ENCODE measurements at regions not wholly inside any gene's neighbourhood (a gene's known extent, or its start where the extent isn't known, plus 50 kb on each side); places are given as distances from the start of the nearest gene placed in this dataset.

DNA sequence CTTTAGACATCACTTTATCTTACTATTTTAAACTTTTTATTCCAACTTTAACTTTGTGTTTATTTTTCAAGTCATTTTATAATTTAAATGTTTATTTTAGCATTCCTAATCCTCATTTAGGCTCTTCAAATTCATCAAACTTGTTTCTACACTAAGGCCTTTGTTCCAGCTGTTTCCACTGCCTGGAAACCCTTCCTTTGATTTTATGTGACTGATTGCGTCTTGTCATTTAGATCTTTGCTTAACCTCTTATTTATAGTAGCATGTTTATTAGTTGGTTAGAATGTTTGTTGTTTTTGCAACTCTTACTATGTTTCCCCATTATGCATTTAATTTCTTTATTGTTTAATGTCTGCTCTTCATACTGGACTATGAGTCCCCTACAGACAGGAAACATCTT lies 132.0 kb downstream of the FAM181B start:
- TF ChIP-seq, protein P1, sequence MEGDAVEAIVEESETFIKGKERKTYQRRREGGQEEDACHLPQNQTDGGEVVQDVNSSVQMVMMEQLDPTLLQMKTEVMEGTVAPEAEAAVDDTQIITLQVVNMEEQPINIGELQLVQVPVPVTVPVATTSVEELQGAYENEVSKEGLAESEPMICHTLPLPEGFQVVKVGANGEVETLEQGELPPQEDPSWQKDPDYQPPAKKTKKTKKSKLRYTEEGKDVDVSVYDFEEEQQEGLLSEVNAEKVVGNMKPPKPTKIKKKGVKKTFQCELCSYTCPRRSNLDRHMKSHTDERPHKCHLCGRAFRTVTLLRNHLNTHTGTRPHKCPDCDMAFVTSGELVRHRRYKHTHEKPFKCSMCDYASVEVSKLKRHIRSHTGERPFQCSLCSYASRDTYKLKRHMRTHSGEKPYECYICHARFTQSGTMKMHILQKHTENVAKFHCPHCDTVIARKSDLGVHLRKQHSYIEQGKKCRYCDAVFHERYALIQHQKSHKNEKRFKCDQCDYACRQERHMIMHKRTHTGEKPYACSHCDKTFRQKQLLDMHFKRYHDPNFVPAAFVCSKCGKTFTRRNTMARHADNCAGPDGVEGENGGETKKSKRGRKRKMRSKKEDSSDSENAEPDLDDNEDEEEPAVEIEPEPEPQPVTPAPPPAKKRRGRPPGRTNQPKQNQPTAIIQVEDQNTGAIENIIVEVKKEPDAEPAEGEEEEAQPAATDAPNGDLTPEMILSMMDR (IDR thresholded peaks at IDR 0.05), result no peak
- TF ChIP-seq POLR2A (IDR thresholded peaks at IDR 0.05), result no peak

Data from Peyer's patch (tissue), 4 donors.